ENCODE measurements at regions not wholly inside any gene's neighbourhood (a gene's known extent, or its start where the extent isn't known, plus 50 kb on each side); places are given as distances from the start of the nearest gene placed in this dataset.

GRCh38 chr11:91470656-91471055, 754.0 kb upstream of the FAT3 start:
- CTCF ChIA-PET, result no interaction called here
- POLR2A ChIA-PET, result no interaction called here

More at GRCh38 chr11:91470656-91471055, 754.0 kb upstream of the FAT3 start:
- TF ChIP-seq OVOL2 (CRISPR knock-in tag; IDR thresholded peaks at IDR 0.05; ENCODE audit: borderline replicate concordance) (no peak), AFF4 (CRISPR knock-in tag; IDR thresholded peaks at IDR 0.05; ENCODE audit: borderline replicate concordance) (no peak), FOXJ3 (CRISPR knock-in tag; IDR thresholded peaks at IDR 0.05; ENCODE audit: borderline replicate concordance) (no peak), HMGA2 (CRISPR knock-in tag; IDR thresholded peaks at IDR 0.05) (no peak), HMGXB4 (CRISPR knock-in tag; IDR thresholded peaks at IDR 0.05) (no peak), CDX4 (CRISPR knock-in tag; IDR thresholded peaks at IDR 0.05; ENCODE audit: borderline replicate concordance) (no peak), ERG (CRISPR knock-in tag; IDR thresholded peaks at IDR 0.05) (no peak), CREM (CRISPR knock-in tag; IDR thresholded peaks at IDR 0.05) (no peak), TCF7 (CRISPR knock-in tag; IDR thresholded peaks at IDR 0.05; ENCODE audit: low read depth) (no peak), NR2C2 (CRISPR knock-in tag; IDR thresholded peaks at IDR 0.05) (no peak), TP53 (CRISPR knock-in tag; IDR thresholded peaks at IDR 0.05) (no peak), CREB1 (CRISPR knock-in tag; IDR thresholded peaks at IDR 0.05) (no peak), ZNF121 (CRISPR knock-in tag; IDR thresholded peaks at IDR 0.05) (no peak), FOXP4 (CRISPR knock-in tag; IDR thresholded peaks at IDR 0.05) (no peak), ETV6 (CRISPR knock-in tag; IDR thresholded peaks at IDR 0.05) (no peak), PRDM15 (CRISPR knock-in tag; IDR thresholded peaks at IDR 0.05) (no peak), MXD4 (CRISPR knock-in tag; IDR thresholded peaks at IDR 0.05; ENCODE audit: borderline replicate concordance) (no peak), RORB (CRISPR knock-in tag; IDR thresholded peaks at IDR 0.05) (no peak), IRF1 (CRISPR knock-in tag; IDR thresholded peaks at IDR 0.05) (no peak)
- ATAC-seq (no peak), DNase-seq (ENCODE audit: low spot score) (no peak)
- Mint-ChIP-seq H3K27ac (no peak overlapping the region), H3K4me1 (0 out of 2 replicates have a peak, but pooled peaks cover 7% of the 10 kb centered on the region), H3K27me3 (ENCODE audit: low read depth) (peaks cover 2% of the 10 kb centered on the region; the same call in 1 of the 2 replicates), H3K4me3 (no peak overlapping the region), H3K9me3 (no peaks in the 10 kb centered on the region), H3K36me3 (no peaks in the 10 kb centered on the region)
